Activated CD8-positive, alpha-beta memory T cell treated with anti-CD3 and anti-CD28 coated beads for 48 hours (primary cell): ENCODE measurements at regions not wholly inside any gene's neighbourhood (a gene's known extent, or its start where the extent isn't known, plus 50 kb on each side); places are given as distances from the start of the nearest gene placed in this dataset.

Experiments
- DNase-seq, 3 experiments: peaks; one replicate each; pipeline ENCODE4 v3.0.0-alpha.2; 2020; ENCODE audit warnings: low read depth in 2 of 3, low spot score in 2 of 3

DNA sequence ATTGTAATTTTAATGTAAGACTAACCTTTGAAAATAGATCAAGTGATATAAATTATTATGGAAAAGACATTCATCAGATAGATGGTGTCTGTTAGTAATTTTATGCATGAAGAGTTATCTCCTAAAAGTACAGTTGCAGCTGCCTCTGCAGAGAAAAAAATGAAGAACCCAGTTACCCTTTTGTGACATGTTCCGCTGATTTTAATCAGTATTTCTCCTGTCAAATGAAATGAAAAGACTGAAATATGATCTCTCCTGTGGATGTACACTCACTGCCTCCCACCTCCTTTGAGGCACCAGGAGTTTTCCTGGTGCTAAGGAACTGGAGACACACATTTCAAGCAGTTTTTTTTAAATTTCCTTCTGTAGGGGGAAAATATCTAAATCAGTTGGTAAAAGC is 277.4 kb downstream of the KIF4B start:
- no peak for DNase-seq

DNA sequence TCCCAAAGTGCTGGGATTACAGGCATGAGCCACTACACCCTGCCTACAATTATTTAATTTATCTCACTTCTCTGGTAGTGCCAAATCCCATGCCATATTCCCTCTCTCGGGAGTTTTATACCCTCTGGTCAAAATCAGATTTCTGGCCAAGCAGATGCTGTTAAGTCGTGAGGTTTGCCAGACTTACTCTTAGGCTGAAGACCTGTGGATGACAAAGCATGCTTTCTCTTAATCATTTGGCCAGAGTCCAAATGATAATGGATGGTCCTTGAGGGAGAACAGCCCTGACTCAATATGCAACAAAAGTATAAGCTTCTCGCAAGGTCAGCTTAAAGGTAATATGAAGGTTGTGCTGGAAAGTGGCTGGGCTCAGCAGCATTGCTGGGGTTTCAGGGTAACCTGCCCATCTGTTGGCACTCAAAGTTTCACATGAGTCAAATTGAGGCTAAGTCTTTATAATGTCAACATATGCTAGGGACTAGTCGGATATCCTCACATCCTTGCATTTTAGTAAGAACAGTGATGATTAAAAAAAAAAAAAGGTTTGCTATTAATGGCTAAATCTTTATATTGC is 280.1 kb downstream of the KIF4B start:
- DNase-seq, result no peak

DNA sequence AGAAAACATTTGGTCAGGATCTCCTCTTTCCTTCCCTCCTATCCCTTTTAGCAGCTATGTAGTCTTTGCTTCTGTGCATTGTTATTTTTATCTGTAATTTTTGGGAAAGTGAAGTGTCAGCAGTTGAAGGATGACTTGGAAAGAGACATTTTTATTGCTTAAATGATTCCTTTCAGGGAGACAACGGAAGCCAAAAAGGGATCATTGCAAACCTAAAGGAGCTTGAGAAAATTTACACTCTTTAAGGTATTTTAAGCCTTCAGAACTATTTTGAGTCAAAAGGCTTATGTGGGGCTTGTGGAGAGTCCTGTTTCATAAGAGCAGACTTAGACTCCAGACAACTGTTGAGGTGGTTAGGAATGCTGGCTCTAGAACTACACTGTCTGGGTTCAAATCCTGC is 281.6 kb downstream of the KIF4B start:
- no peak for DNase-seq

DNA sequence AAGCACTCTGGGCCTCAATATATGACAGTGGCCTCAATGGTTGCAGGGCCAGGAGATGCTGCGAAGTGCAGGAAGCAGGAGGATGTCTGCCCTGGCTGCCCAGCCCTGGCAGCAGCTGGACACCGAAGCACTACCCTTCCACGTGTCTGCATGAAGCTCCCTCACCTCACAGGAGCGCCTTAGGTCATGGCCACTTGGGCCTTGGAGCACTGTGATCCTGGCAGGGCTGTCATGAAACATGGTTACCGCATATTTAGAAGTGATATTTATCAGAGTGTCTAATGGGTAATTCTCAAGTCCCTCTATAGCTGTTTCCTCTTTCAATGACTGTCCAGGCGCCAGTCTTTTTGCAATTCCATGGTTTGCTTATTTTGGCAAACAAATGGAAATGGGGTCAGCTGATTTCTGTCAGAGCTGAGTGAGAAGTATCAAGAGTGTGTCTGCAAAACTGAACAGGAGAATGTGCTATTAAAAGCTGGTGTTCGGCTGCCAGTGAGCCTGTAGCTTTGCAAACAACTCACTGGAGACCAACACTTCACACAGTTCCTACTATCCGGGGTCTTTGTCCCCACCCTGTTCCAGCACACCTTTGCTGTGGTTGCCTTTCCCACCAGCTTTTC is 285.9 kb downstream of the KIF4B start:
- no peak for DNase-seq

DNA sequence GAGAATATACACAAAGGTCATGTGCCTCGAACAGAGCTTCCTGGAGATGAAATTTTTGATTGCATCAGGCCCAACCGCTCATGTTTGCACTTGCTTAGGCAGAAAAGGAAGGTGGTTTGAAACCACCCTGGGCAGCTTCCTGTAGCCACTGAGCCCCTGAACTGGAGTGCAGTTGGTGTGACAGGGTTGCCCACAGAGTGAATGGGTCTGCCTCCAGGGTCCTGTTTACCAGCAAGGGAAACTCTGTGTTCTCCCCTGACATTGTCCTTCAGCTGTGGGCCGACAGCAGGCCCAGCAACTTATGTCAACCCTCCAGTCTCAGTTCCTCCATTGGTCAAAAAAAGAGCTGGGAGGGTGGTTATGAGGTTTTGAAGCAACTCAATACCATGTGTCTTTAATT is 289.6 kb downstream of the KIF4B start:
- no peak for DNase-seq

DNA sequence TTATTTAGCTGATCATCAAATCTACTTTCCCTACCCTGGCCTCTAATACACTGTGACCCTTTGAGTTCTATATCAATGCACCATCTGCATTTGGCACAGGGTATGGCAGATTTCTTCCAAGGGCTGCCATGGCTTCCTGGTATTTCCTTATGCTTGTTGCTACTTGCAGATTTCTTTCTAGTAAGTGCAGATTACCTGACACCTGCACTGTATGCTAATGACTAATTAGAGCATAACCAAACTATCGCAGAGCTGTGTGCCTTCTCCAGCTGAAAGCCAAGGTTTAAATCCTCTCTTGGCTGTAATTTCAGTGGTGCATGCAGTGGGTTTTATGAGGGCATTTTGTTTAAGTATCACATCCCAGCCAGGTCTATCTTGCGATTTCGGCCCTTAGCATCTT is 293.7 kb downstream of the KIF4B start:
- no peak for DNase-seq

DNA sequence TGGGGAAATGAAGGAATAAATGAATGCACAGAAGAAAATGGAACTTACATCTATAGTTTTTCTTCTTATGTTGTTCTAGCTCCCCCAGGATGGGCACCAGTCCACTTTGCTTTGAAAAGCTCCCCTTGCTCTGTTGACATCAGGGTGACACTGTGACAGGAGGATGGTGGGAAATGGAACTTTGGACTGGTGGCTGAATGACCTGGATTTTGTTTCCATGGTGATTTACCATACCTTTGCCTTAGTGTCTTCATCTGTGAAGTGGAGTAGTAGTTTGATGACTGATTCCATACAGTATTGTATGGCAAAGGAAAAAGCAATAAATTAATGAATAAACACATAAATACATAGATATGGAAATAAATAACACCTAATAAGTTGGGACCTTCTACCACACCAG is 294.7 kb downstream of the KIF4B start:
- no peak for DNase-seq

DNA sequence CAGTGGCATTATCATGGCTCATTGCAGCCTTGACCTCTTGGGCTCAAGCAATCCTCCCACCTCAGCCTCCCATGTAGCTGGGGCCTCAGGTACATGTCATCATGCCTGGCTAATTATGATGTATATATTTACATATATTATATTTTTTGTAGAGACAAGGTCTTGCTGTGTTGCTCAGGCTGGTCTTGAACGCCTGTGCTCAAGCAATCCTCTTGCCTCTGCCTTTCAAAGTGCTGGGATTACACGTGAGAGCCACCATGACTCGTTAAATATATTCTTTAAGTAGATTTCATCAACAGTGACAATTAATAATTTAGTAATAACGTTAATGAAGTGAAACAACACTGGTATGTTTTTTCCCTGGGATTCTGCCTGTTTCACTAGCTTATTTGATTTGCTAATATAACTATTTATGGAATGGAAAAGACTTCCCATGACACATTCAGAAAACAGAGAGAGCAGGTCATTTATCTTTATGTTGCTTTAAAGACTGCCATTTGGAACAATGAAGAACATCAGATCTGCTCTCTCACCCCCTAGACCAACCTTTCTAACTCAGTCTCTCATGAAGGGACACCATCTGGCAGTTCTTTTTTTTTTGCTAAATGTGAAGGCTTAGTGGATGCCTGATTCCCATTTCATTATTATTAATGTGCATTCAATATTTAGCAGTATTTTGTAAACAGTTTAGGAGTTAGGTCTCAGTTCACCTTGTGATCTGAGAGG is 295.6 kb downstream of the KIF4B start:
- no peak for DNase-seq

DNA sequence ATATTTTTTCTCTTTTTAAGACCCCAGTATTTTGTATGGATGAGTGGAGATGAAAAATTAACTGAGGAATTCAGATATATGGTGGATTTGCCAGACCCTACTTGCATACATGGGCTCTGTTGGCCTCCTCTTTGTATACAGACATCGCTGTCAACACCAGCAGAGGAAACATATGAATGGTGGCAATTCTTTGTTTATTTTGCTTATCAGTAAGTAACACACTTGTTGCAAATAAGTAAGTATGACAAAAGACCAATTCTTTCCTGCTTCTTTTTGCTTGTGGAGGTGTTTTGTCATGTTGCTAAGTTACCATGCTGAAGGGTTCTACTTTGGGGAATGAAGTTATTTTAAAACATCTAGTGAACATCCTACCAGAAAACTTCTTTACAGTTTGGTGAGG is 298.2 kb downstream of the KIF4B start:
- no peak for DNase-seq

DNA sequence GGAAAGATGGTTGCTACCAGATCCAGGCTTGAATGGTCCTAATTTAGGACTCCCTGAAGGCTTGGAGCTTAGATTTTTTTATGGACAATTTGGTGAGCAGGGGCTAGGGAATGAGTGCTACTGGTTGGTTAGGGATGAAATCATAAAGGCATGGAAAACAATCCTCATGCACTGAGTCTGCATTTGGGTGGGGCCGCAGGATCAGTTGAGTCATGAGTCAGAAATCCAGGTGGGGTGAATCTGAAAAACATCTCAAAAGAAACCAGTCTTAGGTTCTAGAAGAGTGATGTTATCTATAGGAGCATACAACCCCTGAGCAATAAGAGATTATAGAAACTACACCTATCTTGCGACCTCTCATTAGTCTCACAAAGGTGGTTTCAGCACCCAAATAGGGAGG is 300.0 kb downstream of the KIF4B start:
- DNase-seq, result no peak

DNA sequence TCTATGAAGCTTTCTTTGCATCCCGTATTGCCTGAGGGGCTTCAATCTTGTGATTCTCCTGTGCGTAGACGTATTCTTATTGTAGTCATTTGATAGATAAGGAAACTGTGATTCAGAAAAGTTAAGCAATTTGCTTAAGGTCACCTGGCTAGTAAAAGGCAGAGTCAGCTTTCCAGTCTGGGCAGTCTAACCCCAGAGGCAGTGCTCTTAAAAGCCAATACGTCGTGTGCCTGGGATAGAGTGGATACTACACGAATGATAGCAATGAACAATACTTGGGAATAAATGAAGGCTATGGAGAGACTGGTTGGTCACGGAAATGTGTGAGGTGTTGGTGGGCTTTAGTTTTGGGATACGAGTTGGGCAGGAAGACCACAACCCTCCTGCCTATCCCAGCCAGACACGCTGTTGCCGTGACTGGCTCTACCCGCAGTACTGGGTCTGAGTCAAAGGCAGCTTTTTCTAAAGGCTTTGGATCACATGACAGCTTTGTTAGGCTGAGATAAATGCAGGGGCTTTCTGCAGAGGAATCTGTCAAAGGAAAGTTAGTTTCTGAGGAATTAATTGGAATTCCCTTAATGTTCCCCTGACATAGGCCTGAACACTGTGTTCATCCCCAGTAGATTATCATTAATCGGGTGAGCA is 302.6 kb downstream of the KIF4B start:
- DNase-seq, result no peak

DNA sequence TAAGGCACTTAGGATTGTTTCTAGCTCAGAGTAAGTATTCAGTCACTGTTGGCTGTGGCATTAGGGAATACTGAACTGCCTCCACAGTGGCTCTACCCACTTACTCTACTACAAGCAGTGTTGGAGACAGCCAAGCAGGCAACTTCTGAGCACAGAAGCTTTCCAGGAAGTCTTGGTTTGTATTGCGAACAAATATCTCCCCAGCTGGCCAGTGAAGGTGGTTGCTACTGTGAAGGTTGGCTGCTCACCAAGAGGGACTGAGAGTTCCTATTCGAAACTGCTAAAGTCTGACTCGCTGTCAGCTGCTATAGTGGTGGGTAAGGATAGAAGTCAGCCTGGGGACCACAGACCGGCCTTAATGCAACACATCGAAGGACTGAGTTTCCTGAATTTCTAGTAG is 319.1 kb downstream of the KIF4B start:
- no peak for DNase-seq

DNA sequence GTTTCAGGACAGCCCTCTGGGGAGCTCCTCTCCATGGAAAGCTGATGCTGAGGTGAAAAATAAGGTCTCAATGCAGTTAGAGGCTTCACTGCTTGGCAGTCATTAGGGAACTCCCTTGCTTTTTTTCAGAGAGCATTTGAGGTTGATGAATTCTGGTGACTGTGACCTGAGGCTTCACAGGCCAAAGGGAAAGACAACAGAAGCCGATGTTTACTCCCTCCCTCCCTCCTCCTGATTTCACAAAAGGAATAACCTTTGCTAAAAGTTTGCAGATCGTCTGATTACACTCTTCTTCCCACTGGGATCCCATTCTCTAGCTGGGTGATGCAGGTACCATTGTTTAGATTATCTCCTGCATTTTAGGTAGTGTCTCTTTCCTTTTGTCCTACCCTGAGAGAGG is 329.4 kb downstream of the KIF4B start:
- no peak for DNase-seq

DNA sequence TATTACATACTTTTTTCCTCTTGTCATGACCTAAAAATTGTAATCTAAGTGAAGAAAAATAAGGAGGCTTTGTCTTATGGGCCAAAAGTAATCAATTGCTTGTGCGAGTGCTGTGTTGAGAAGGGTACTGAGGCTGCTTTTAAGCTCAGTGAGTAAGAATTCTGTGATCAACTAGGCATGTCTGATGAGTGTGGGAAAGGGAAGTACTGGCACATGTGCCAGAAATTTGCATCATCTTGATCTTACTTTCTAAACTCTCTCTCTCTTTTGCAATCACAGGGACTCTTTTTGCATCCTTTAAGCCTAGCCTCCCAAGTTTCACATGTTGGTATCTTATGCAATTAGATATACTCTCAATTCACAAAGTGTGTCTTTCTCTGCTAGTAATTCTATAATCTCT is 329.9 kb downstream of the KIF4B start:
- DNase-seq, result no peak

DNA sequence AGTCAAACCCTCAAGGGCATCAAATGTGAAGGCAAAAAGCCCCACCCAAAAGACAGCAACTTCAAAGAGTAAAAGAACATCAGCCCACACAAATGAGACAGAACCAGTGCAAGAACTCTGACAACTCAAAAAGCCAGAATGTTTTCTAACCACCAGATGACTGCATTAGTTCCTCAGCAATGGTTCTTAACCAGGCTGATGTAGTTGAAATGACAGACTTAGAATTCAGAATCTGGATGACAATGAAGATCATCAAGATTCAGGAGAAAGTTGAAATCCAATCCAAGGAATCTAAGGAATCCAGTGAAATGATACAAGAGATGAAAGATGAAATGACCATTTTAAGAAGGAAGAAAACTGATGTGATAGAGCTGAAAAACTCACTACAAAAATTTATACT is 339.7 kb downstream of the KIF4B start:
- no peak for DNase-seq

DNA sequence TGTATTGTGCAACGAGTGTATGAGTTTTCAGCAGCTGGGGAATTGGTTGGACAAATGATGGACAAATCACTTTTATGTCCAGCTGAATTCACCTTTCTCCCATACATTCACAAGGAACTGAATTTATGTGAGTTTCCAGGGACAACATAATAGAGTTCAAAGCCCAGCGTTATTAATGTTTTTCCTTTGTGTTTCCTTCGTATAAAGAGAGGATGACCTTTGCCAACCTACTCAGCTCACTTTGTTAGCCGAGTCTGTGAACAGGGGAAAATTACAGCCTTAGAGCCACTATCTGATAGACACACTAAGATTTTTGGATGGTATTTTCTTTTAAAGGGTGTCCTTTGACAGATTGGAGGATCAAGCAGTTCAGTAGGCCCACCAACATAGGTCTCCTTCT is 352.5 kb downstream of the KIF4B start:
- no peak for DNase-seq

DNA sequence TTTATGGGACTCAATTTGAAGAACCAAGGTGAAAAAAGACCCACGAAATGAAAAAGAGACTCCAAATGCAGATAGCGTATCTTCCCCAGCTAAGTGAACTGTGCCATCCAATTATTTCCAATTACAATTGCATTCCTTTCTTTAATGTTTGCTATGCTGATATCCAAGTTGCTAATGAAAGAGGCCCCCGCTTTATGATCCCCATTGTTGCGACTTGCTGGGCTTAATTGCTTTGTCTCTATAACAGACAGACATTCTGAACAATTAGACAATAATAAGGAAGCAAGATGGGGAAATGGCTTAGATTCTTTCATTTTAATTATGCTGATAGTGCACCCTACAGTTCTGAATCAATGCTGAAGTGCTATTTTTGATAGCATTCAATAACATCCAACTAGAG is 354.3 kb downstream of the KIF4B start:
- DNase-seq, result no peak

DNA sequence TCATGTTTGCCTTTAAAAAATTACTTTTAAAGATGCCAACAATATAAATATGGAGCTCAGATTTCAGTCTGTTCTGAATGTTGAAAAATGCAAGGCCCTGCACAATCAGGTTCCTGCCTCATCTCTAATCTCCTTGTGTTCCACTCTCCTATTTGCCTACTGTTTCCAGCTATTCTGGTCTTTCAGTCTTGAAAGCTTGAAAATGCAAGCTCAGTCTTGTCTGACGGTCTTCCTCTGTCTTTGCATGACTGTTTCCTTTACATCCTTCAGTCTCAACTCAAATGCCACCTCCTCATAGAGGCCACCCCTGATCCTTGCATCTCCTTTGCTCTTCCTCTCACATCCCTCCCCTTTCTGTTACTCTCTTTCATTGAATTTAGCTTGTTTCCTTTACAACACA is 354.9 kb downstream of the KIF4B start:
- DNase-seq, result no peak

DNA sequence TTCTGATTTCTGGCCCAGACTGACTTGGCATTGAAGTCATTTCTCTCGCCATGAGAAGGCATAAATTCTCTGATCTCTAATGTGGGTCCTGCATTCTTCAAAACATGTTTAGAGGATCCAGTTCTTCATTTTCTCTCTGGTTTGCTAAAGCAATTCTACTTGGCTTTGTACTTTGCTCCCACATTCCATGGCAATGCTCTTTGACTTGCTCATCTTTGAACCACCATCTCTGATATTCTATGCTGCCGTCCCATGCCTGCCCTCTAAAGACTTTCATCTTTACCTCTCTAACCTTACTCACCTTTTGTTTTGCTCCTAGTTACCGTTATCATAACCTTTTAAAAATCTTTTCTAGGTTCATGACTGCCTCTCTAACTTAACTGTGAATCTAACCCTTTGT is 366.9 kb downstream of the KIF4B start:
- DNase-seq, result no peak

DNA sequence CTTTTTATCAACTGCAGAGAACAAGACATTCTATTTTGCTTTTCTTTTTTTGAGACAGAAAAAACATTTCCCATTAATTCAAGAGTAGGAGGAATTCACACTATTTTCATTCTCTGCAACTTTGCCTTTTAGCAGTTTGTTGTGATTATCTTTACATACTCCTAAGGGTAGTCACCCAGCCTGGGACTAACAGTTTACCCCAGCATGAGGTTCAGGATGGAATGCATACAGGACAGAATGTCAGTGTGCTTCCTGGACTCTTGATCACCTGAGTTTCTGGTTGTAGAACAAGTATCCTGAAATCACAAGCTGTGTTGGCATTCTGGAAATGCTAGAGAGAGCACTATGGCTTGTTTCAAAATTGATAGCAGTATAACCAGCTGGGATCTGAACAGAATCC is 368.1 kb downstream of the KIF4B start:
- no peak for DNase-seq

DNA sequence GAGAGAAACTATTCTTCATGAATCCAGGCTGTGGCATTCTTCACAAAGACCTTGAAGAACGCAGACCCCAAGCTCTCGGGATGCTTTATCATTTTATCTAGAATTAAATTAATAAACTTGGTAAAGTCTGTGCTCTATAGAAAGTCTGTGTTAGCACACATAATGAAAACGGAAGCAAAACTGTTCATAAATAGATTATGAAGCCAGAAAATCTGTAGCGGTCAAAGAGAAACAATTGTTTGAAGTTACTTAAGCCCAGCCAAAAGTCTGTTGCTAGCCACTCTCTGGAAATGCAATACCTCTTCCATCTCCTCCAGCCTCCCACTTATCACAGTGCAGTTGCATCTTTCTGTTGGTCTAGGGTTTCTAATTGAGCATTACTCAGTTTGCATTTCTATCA is 375.9 kb downstream of the KIF4B start:
- no peak for DNase-seq

DNA sequence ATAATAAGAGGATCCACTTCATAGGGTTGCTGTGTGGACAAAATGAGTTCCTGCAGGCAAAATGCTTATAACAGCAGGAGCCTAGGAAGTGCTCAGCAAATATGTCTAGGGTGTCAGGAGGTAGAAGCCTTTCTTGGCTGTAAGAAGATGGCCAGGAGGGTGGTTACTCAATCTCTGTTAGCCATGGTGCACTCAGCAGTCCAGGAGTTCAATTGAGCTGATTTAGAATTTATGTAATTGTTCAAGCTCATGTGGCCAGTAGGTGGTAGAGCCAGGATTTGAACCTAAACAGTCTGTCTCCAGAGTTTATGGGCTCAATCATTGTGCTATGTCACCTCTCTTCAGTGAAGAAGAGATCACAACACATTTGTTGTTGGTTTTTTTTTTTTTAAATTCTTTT is 381.2 kb downstream of the KIF4B start:
- no peak for DNase-seq
